ENCODE measurements at regions not wholly inside any gene's neighbourhood (a gene's known extent, or its start where the extent isn't known, plus 50 kb on each side); places are given as distances from the start of the nearest gene placed in this dataset.

DNA sequence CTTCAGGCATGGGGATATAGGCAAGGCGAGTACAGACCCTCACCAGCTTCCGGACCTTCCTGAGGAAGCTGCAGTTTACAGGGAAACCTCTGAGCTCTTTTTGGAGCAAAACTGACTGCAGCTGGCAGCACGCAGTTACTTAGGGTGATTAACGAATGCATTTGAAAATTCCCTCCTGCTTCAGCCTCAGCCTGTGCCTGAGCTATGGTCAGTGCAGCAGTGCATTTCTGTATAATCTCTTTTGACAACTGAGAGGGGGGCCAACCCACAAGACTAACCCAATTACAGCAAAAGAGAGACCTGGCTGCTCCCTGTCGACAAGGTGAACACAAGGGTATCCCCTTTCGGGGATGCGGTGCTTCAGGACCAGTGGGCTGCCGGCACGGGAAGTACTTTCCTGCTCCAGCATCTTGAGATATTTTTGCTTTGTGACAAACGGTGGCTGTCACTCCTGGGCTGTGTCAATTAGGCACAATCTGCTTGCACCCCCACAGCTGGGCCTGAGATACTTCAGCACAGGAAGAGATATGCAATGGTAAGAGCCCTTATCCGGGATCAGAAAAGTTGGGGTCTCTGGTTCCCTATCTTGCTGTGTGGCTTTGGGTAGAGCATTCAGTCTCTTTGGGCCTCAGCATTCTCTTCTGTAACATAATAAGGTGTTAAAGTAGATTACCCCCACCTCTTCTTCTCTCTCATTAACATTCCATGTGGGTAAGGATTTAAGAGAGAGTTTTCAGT, 141.0 kb downstream of the TMEM17 start:
- DNase-seq: no peak

DNA sequence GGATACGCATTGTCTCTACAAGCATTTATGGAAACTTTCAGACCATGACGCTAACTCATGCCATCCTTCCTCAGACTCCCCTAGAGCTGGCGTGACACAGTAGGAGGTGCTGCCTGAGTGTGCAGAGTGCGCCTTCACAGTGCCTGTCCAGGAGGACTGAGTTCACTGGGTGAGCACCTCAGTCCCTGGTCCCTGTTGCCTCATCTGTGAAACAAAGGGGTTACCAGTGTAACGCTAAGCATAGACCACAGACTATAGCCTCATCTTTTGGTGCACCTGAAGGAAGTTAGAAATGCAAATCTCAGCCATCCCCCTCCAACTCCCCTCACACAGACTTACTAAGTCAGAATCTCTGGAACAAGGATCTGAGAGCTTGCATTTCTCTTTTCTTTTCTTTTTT, 142.8 kb downstream of the TMEM17 start:
- no peak for DNase-seq

DNA sequence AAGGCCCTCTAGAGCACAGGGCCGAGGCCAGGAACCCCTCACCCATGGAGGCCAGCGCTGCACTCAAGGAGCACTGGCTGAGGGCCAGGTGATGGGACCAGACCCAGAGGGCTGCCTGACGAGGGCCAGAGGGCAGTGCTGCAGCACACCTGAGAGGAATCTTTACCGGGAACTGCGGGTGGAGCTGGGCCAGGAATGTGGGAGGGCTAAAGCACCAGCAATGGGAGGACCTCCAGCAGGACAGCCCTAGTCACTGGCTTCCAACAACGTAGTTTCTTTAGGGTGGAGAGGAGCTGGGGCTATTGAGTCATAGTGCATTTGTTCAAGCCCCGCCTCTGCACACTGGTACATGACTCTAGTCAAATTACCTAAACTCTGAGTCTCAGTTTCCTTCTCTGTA, 143.4 kb downstream of the TMEM17 start:
- no peak for DNase-seq

DNA sequence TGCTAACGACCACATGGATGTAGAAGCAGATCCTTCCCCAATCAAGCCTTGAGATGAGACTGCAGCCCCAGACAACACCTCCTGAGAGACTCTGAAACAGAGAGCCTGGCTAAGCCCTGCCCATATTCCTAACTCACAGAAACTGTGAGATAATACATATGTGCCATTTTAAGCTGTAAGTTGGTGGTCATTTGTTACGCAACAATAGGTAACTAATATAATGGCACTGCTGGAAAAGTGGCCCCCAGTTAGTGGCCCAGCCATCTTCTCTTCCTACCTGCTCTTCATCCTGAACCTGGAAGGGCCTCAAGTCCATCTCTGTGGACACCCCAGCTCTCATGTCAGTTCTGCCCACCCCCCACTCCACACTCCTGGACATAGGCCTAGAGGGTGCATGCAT, 144.0 kb downstream of the TMEM17 start:
- no peak for DNase-seq

DNA sequence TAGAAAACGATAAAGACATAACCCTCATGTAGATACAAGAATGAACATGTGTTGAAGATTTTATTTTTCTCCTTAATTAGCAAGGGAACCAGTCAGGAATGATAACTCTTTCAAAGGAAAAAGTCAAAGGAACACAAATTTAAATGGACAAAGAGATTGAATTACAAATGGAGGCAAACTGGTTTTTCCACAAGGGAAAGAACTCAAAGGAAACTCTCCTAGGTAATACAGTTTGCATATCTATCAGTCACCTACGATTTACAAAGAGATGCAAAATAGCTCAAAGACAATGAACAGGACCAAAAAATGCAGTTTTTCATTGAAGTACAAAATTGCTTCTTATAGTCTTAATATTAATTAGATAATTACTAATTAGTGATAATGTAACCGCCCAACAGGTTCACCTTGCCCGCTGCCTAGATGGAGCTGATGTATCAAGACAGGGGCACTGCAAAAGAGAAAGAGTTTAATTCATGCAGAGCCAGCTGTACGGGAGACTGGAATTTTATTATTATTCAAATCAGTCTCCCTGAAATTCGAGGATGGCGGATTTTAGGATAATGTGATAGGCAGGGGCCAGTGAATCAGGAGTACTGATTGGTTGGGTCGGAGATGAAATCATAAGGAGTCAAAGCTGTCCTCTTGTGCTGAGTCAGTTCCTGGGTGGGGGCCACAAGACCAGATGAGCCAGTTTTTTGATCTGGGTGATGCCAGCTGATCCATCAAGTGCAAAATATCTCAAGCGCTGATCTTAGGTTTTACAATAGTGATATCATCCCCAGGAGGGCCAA, 151.0 kb downstream of the TMEM17 start:
- no peak for DNase-seq

DNA sequence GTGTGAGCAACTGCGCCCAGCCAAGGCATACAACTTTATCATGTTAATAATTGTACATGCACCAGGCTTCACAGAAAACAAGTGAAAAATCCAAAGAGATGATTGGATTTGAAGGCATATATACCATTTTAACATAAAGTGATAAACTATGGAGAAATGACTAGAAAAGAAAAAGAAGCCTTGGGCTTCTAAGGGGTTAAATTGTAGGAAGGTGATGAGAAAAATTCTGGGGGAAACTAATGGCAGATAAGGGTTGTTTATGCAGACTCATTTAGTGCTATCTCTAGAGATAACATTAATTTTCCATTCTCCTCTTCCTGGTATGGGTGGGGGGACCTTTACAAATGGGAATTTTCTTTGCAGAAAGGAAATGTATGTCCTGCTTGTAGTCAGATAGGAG, 154.0 kb downstream of the TMEM17 start:
- no peak for DNase-seq

DNA sequence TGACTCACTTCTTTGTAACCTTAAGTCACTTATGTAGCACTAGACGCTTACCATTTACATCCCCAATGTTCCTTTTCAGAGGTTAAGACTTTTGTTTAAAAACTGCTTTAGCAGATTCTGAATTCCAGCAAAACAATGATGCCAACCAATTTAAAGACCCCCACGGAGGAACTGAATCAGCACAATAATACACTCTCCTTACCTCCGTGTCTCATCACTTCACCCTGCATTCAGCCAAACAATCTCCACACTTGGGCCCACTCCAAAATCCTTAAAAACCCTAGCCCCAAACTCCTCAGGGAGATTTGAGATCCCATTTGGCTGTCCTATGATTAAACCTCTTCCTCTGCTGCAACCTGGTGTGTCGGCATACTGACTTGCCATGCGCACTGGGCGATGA, 153.9 kb downstream of the B3GNT2 start:
- DNase-seq: no peak

DNA sequence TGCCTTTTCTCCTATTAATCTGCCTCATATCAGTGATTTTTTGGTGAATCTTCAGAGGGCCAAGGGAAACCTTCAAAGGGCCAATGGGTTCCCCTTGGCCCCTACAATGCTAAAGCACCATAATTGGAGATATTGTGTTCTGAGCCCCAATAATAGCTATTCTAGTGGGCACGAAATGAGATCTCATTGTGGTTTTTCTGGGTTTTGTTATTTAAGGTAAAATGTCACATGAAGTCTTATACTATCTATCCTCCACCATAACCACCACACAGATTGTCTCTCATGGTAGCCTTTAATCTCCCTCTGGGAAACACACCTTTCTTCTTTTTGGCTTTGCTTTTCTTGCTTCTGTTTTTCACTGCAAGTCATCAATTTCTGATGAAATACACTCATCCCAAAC, 152.8 kb downstream of the B3GNT2 start:
- DNase-seq: no peak

DNA sequence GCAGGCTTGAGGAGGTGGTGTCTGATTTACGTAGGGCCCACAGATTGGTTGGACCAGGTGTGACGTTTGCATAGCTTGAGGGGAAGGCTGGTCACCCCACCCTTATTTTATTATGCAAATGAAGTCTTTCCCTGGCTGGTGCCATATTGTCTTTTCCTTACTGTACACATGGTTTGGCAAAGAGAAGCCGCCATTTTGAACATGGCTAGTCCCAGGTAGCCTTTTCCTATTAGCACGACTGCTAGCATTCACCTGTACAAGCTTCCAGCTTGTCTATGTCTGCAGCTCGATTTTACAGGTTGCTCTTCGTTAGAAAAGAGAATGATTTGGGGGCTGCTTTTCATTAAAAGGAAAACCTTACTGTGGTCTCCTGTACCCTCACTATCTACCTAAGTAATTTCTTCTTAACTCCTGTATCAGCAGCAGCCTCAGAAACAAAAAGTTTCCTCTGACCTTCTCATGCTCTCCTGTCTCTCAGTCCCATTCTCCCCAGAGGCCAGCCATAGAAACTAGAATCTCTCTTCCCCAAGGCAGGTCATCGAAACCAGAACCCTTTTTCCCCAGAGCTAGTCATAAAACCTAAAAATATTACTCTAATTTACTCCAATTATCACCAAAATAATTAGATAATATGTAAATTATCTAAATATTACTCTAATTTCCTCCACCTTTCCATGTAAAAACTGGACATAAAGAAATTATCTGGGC, 151.8 kb downstream of the B3GNT2 start:
- no peak for DNase-seq

DNA sequence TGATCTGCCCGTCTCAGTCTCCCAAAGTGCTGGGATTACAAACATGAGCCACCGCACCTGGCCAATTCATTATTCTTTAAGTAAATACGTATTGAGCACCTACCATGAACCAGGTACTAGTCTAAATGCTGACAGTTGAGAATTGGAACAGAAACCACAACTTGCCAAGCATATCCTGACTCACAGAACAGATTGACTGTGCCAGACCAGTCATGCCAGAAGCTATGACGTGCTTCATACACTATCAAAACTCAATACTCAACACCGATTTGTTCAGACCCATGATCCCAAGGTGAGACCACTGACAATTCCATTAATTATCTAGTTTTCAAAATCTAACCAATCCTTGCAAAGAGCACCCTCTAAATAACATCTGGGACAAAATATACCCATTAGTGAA, 148.6 kb downstream of the B3GNT2 start:
- DNase-seq: no peak

DNA sequence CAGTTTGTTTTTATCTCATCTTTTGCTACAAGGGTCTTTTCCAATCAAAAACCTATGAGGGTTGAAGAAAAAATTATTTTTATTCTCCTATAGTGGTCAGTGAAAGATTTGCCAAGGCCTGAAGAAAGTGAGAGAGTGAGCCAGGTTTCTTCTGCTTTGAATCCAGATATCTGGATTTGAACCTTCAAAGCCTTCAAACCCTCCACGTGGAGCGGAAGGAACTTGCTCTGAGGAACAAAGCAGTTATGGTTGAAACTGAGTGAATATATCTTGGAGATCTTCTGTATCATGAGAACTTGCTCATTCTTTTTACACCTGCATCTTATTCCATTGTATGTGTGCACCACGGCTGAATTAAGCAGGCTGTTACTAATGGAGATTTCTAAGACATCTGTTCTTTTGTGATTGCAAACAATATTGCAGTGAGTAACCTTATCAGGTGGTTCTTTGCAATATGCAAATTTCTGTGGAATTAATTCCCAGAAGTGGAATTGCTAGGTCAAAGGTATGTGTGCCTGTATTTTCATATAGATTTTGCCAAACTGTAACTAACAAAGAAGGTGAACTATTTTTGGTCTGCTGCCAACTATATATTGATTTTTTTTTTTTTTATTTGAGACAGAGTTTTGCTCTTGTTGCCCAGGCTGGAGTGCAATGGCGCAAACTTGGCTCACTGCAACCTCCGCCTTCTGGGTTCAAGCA, 147.9 kb downstream of the B3GNT2 start:
- DNase-seq: no peak

DNA sequence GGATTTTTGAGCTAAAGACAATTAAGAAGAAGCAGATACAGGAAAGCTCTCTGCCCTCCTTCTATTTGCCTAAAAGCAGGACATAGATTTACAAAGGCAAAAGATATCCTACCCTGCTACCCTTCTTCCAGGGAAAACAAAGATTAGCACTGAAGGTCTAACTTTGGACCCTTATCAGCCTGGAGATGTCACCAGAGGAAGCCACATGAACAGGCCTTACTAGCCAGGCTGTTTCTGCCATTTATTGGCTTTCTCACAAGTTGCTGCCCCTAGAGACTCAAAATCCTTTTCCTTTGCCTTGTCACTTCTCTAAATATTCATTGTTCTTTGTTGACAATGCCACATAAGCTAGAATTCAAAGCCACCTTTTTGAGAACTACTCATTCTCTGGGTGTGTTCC, 147.3 kb downstream of the B3GNT2 start:
- no peak for DNase-seq

DNA sequence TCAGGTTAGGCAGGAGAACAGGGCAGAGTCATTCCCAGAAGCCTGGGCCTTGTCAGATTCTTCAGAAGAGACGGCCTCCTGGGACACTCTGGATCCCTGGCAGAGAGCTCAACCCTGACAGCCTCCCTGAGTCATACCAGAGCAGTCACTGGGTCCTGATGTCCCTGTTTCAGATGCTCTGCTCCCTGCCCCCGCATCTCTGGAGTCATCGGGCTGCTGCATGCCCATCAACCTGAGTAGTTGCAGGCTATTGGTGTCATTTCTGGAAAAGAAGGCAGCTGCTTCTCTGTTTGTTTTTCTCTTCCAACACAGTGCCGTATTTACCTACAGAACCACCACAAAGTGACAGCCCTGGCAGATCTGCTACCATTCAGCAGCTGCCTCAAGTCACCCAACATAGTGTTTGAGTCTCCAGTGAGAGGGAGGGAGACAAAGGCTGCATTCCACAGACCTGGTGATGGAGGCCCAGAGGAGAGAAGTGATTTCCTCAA, 145.1 kb downstream of the B3GNT2 start:
- no peak for DNase-seq

DNA sequence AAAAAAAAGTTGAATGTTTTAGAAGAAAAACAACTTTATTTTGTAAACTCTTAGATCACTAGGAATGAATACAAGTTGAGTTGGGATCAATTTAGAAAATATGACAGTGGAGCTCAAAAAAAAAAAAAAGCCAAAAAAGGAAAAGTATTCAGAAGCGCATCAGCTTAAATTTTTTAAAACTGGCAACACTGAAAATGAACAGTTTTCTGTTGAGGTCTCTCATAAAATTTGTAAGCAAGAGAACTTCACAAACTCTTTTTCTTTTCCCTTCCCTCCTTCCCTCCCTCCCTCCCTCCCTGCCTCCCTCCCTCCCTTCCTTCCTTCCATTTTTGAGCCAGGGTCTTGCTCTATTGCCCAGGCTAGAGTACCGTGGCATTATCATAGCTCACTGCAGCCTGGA, 143.9 kb downstream of the B3GNT2 start:
- no peak for DNase-seq

DNA sequence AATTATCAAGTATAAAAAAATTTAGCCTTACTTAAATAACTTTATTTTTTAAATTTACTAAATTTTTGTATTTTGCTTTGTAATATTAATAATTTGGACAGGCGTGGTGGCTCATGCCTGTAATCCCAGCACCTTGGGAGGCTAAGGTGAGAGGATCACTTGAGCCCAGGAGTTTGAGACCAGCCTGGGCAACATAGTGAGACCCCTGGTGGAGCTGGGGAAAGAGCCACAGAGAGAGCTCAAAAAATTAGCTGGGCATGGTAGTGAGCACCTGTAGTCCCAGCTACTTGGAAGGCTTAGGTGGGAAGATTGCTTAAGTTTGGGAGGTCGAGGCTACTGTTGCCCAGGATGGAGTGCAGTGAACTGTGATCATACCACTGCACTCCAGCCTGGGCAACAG, 143.5 kb downstream of the B3GNT2 start:
- no peak for DNase-seq

DNA sequence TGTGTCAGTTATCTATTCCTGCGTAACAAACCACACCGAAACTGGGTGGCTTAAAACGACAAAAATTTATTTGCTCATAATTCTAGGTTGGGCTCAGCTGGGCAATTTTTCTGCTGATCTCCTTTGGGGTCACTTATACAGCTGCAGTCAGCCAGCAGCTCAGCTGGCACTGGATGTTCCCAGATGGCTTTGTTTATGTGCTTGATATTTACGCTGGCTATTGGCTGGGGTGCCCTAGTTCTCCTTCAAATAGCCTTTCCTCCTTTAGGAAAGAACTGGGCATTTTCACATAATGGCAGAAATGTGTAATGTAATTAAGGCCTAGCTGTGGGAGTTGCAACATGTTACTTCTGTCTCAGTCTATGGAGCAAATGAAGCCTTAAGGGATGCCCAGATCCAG, 142.2 kb downstream of the B3GNT2 start:
- DNase-seq: no peak

DNA sequence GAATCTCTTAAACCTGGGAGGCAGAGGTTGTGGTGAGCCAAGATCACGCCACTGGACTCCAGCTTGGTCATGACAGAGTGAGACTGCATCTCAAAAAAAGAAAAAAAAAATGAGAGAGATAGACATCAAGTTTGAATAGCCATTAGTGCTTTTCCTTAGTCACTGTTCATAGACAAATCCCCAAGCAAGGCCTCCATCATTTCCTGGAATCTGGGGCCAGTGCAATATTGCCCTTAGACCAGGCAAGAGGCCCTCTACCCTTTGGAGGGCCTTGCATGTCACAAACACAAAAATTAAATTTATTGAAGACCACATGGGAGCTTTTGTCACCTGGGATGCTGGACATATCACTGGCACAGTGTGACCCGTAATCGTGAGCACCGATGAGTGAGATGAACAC, 141.5 kb downstream of the B3GNT2 start:
- no peak for DNase-seq

DNA sequence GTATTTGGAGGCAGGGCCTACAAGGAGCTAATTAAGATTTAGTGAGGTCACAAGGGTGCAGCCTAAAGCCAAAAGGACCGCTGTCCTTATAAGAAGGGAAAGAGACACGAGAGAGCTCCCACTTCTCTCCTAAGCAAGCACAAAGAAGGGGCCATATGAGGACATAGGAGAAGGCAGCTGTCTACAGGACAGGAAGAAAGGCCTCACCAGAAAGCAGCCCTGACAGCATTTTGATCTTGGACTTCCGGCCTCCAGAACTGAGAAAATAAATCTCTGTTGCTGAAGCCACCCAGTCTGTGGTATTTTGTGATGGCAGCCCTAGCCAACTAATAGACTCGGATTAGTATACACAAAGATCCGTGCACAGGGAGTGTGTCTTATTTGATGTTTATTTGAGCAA, 139.7 kb downstream of the B3GNT2 start:
- no peak for DNase-seq

DNA sequence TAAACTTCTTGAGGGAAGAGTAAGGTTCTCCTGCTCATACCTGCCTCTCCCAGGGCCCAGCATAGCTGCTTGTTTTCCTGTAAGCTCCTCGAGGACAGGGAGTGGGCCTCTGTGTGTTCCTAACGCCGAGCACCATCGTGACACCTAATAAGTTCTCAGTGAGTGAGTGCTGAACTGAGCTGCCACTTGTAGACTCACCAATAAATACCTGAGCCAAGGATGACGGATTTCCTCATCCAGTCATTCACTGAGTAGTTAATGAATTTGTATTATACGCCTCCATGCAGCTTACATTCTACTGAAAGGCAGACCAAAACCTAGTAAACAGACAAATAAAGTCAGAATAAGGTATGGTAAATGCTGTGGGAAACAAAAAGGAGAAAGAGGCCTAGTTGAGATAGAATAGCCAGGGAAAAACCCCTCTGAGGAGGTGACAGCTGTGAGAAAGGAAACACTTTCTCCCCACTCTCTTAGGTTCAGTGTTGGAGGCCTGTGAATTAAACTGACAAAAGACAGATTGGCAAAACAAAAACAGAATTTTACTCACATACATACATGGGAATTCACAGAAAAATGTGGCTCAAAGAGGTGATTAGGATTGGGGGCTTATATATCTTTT, 138.6 kb downstream of the B3GNT2 start:
- DNase-seq: no peak

DNA sequence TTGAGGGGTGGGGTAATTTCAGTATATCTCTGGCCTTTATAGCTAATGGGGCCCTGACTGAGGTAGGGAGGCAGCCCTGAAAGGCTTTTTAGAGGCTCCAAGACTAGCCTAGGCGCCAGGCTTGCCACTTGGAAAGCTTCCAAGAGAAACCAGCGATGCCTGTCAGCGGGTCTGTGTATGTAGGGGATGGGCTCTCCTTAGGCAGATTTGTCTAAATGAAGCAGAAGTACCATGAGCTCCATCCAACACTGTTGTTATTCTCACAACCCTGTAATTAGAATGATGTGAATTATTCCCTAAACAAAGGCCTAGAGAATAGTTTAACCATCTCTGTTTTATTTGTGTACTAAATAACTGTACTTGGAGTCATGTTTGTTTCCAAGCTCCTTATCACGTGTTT, 138.1 kb downstream of the B3GNT2 start:
- no peak for DNase-seq

DNA sequence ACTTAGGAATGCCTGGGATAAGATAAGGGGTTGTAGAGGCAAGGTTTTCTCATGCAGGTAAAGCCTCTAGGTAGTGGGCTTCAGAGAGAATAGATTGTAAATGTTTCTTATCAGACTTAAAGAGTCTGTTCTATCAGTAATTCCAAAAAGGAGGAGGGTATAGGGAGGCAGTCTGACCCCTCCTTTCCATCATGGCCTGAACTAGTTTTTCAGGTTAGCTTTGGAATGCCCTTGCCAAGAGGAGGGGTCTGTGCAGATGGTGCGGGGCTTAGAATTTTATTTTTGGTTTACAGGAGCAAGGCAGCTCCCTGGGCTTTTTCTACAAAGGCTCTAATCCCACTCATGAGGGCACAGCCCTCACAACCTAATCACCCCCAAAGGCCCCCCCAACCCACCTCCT, 135.0 kb downstream of the B3GNT2 start:
- no peak for DNase-seq

DNA sequence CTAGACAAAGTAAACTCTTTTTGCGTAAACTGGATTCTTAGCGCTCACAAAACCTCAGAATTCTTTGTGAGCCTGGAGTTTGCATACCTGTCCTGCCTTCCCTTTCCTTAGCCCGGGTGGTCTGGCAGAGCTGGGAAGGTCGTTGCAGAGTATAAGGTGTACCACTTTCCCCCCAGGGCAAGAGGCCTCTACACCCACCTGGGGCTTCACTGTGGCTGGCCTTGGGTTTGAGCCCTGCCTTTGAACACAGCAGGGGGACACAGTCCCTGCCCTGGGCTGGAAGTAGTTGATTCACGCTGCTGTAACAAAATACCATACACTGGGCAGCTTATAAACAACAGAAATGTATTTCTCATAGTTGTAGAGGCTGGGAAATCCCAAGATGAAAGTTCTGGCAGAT, 133.9 kb downstream of the B3GNT2 start:
- no peak for DNase-seq

DNA sequence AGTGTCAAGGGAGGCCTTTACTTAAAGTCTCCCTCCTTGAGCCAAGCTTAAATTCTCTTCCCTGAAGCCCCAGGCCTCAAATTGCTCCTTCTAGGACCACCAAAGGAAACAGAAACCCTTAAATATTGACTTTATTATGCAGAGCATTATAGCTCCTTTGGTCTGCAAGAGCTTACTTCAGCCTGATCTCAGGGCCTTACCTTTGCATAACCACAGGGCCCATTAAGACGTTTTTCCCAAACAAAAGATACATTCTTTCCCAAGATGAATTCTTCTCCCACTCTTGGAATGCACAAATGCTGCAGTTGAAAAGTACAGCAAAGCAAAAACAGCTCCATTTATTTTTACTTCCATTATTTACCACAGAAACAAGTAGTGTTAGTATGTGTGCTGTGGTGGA, 130.8 kb downstream of the B3GNT2 start:
- no peak for DNase-seq

All from activated effector memory CD4-positive, alpha-beta T cell treated with anti-CD3 and anti-CD28 coated beads, Interleukin-2, amount 50 U/mL, for 16 hours (primary cell).